ENCODE measurements at regions not wholly inside any gene's neighbourhood (a gene's known extent, or its start where the extent isn't known, plus 50 kb on each side); places are given as distances from the start of the nearest gene placed in this dataset.

DNA sequence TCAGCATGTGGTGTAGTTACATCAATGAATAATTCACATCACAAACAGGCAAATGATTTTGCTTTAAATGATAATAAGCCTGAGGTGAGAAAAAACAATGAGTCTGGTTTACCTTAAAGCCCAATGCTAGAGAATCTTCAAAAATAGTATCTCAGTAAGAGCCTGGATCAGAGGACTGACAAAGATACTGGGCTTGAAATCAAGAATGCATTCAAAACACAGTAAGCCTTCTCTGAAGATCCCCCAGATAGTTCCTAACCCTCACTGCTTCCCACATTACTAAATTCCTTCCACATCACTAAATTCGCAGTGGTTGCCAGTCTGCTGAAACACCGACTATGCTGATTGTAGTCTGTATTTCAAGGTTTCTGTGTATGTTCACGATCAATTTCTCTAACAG lies 514.9 kb downstream of the SUCLG1 start:
- TF ChIP-seq EZH2 (IDR thresholded peaks at IDR 0.05; ENCODE audit: borderline replicate concordance, low read length) = no peak
- TF ChIP-seq, protein P1, sequence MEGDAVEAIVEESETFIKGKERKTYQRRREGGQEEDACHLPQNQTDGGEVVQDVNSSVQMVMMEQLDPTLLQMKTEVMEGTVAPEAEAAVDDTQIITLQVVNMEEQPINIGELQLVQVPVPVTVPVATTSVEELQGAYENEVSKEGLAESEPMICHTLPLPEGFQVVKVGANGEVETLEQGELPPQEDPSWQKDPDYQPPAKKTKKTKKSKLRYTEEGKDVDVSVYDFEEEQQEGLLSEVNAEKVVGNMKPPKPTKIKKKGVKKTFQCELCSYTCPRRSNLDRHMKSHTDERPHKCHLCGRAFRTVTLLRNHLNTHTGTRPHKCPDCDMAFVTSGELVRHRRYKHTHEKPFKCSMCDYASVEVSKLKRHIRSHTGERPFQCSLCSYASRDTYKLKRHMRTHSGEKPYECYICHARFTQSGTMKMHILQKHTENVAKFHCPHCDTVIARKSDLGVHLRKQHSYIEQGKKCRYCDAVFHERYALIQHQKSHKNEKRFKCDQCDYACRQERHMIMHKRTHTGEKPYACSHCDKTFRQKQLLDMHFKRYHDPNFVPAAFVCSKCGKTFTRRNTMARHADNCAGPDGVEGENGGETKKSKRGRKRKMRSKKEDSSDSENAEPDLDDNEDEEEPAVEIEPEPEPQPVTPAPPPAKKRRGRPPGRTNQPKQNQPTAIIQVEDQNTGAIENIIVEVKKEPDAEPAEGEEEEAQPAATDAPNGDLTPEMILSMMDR (IDR thresholded peaks at IDR 0.05; ENCODE audit: low read length) = no peak
